ENCODE measurements at regions not wholly inside any gene's neighbourhood (a gene's known extent, or its start where the extent isn't known, plus 50 kb on each side); places are given as distances from the start of the nearest gene placed in this dataset.

DNA sequence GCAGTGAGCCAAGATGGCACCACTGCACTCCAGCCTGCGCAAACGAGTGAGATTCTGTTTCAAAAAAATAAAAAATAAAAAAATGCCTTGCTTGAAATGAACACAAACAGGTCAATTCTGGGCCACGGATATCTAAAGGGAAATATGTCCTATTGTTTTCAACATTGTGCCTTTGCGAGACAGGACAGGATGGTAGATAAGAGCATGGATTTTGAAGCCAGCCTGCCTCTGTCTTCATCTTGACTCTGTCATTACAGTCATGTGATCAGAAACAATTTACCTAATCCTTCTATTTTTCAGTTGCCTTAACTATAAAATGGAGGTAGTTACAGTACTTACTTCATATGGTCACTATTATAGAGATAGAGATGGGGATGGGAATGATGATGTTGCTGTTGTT, 56.7 kb upstream of the ZSWIM5 start:
- Histone ChIP-seq H4K5ac (ENCODE audit: insufficient read length, low read depth, low read length) (no peak overlapping the region), H2BK15ac (ENCODE audit: low read length) (no peak overlapping the region), H3K4me3 (ENCODE audit: extremely low read depth in 1 of 4, insufficient read depth in 2 of 4, low read depth in 3 of 4, low read length in 4 of 4) (no peak overlapping the region), H3K4me1 (replicated peaks in 1 of 4; ENCODE audit: control insufficient read depth in 3 of 4, insufficient read depth in 4 of 4, low read length in 3 of 4) (no peaks in the 10 kb centered on the region), H3K56ac (replicated peaks; ENCODE audit: insufficient read length, low read depth, low read length) (no peak overlapping the region), H2AFZ (ENCODE audit: low read length) (no peak overlapping the region), H2BK20ac (ENCODE audit: low read length) (no peak overlapping the region), H2BK5ac (ENCODE audit: low read depth, low read length) (no peak overlapping the region), H4K8ac (ENCODE audit: extremely low read depth, insufficient read depth, low read length) (no peak overlapping the region), H4K91ac (replicated peaks; ENCODE audit: insufficient read length, low read length) (no peak overlapping the region), H3K9ac (replicated peaks in 1 of 4; ENCODE audit: extremely low read depth in 1 of 4, low read depth in 3 of 4, low read length in 3 of 4) (no peak overlapping the region), H3K27me3 (replicated peaks in 1 of 4; ENCODE audit: control insufficient read depth in 3 of 4, extremely low read depth in 1 of 4, insufficient read depth in 3 of 4, low read length in 3 of 4) (0 out of 7 replicates have a peak, but pooled peaks cover 0 to 2% (median 0%) of the 10 kb centered on the region in 4 experiments), H3K79me2 (ENCODE audit: control insufficient read depth in 1 of 2, insufficient read depth in 2 of 2, low read length in 2 of 2) (no peaks in the 10 kb centered on the region), H4K20me1 (replicated peaks in 1 of 2; ENCODE audit: control insufficient read depth in 1 of 2, insufficient read depth in 2 of 2, low read length in 2 of 2) (no peaks in the 10 kb centered on the region), H3K79me1 (ENCODE audit: low read depth, low read length) (no peaks in the 10 kb centered on the region), H3K36me3 (ENCODE audit: control insufficient read depth in 2 of 4, insufficient read depth in 4 of 4, low read length in 3 of 4) (peaks cover 0 to 2% (median 0%) of the 10 kb centered on the region in 4 experiments; a peak in 1 of 8 replicates), H3K18ac (ENCODE audit: extremely low read depth, low read length) (no peak overlapping the region), H2BK120ac (replicated peaks; ENCODE audit: low read depth, low read length) (no peak overlapping the region), H3K9me3 (ENCODE audit: insufficient read depth in 2 of 2, low read depth in 1 of 2, low read length in 1 of 2) (peaks cover 27 to 29% of the 10 kb centered on the region in 2 experiments), H3K4me2 (ENCODE audit: insufficient read depth in 1 of 2, low read depth in 2 of 2, low read length in 2 of 2) (no peak overlapping the region), H2BK12ac (ENCODE audit: low read depth, low read length) (no peak overlapping the region), H3K23ac (ENCODE audit: insufficient read length) (no peak overlapping the region), H2AK5ac (ENCODE audit: low read depth, low read length) (no peak overlapping the region), H3K4ac (replicated peaks; ENCODE audit: insufficient read length, low read depth, low read length) (no peak overlapping the region), H3K27ac (ENCODE audit: low read depth, low read length) (no peak overlapping the region), H3K23me2 (ENCODE audit: low read depth, low read length) (no peaks in the 10 kb centered on the region), H3K14ac (ENCODE audit: insufficient read length) (no peak overlapping the region)
- ChIA-PET POLR2A (ENCODE audit: partially characterized antibody) (no interaction called here), CTCF (ENCODE audit: partially characterized antibody) (interaction anchor here (0.7 kb wide), 1 partner anchor 78 kb away, joined by 3 read pairs; no protein-coding TSS in a partner anchor)
- DNase-seq (ENCODE audit: low read depth in 1 of 2, low spot score in 2 of 2) (no peak), FAIRE-seq (no peak)
- 92% methylated on average over 4 of the region's 4 CpGs; no CpG with 5 or more reads in 1 of the 2 experiments for WGBS, 2 experiments (ENCODE audit: extremely low coverage in 1 of 2, insufficient coverage in 1 of 2, insufficient read length in 1 of 2, insufficient replicate concordance in 2 of 2, low coverage in 1 of 2, low lambda C conversion rate in 2 of 2, missing lambda C conversion rate in 1 of 2)
- TF ChIP-seq KDM4A (IDR thresholded peaks at IDR 0.05; ENCODE audit: low read depth, low read length, severe bottlenecking) (no peak), CBX5 (IDR thresholded peaks at IDR 0.05; ENCODE audit: low read depth, low read length) (no peak), TAF7 (optimal IDR thresholded peaks at IDR 0.05; ENCODE audit: borderline replicate concordance, low read depth, low read length) (no peak), SRF (IDR thresholded peaks at IDR 0.05; ENCODE audit: low read depth, low read length) (no peak), YY1 (IDR thresholded peaks at IDR 0.05; ENCODE audit: low read depth, low read length) (no peak), NANOG (IDR thresholded peaks at IDR 0.05; ENCODE audit: insufficient read depth, low read depth, low read length, poor library complexity, severe bottlenecking) (no peak), ASH2L (IDR thresholded peaks at IDR 0.05; ENCODE audit: low read length) (no peak), CTBP2 (IDR thresholded peaks at IDR 0.05; ENCODE audit: borderline replicate concordance, insufficient read depth, insufficient read length, low read length) (no peak), CREB1 (IDR thresholded peaks at IDR 0.05) (no peak), CBX8 (IDR thresholded peaks at IDR 0.05; ENCODE audit: borderline replicate concordance, low read depth, low read length) (no peak), RFX5 (IDR thresholded peaks at IDR 0.05; ENCODE audit: borderline replicate concordance, low read depth, low read length) (no peak), TBP (IDR thresholded peaks at IDR 0.05; ENCODE audit: low read depth, low read length) (no peak)
- TF ChIP-seq, protein P1, sequence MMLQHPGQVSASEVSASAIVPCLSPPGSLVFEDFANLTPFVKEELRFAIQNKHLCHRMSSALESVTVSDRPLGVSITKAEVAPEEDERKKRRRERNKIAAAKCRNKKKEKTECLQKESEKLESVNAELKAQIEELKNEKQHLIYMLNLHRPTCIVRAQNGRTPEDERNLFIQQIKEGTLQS (IDR thresholded peaks at IDR 0.05; ENCODE audit: insufficient read depth, low read depth, low read length), result no peak
- TF ChIP-seq, protein P2, sequence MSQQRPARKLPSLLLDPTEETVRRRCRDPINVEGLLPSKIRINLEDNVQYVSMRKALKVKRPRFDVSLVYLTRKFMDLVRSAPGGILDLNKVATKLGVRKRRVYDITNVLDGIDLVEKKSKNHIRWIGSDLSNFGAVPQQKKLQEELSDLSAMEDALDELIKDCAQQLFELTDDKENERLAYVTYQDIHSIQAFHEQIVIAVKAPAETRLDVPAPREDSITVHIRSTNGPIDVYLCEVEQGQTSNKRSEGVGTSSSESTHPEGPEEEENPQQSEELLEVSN (IDR thresholded peaks at IDR 0.05), result no peak

All from H1 (cell line).